HUDEP-2 (cell line): ENCODE measurements at regions not wholly inside any gene's neighbourhood (a gene's known extent, or its start where the extent isn't known, plus 50 kb on each side); places are given as distances from the start of the nearest gene placed in this dataset.
A peak's percentile ranks its signal among the peaks of the same experiment; 100 is the strongest.
"Not testable (repeated sequence)": the region's sequence is repeated elsewhere in the genome, so short reads cannot be mapped to it uniquely, and the experiment has no call there.

Source experiments
- DNase-seq, 76 experiments: peaks; one replicate each; lab custom pipeline; 2025; ENCODE audit not compliant: unreplicated experiment in 76 of 76; lab: John Stamatoyannopoulos, UW

DNA sequence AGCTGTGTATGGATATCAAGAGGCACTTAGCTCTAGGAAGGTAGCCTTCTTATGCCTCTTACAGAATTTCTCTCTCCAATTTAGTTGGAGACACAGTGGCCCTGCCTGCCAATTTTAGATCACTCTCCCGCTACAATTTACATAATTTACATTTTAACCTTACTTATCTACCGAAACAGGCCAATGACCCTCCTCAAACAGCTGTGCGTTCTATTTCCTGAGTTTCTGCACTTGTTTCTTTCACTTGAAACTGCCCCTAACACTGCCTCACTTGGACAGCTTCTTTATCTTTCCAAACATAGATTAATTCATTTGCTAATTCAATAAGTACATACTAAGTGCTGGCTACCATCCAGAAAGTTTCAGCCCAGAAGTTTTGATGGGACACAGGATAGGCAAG is 52.9 kb upstream of the HDDC2 start:
- DNase-seq, result no peak

GRCh38 chr6:125356884-125357283 is 55.1 kb upstream of the HDDC2 start:
- no peak for DNase-seq

DNA sequence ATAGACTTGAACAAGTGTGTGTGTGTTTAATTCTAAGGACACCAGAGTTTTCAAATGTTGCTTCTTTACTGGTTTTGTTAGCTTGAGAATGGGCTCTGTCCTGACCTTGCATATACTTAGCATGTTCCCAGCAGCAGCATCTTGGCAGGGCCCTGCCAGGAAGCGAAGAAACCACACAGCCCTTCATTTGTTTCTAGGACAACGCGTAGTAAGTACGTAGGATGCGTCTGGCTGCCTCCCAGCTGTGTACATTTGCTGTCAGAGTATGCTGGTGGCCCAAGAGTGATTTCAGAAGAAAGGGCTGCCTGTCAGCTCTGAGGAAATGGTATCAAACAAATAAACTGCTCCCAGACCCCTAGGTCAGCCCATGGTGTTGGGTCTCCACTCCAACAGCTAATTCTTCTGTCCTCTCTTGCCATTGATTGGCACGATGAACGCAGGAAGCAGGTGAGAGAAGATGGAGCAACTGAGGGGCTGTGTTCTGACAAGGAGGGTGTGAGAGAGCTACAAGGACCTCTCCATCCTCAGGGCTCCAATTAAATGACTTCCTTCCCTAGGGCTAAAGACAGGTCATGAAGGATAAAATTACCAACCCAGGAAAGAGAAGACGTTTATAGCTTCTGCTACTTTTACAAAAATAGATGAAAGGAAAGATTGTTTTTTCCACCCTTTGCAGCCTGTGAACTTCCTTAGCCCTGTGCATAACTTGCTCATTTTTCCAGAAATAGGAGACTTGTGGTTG is 55.9 kb upstream of the HDDC2 start:
- no peak for DNase-seq

GRCh38 chr6:125358898-125359297 is 57.1 kb upstream of the HDDC2 start:
- DNase-seq, result no peak

DNA sequence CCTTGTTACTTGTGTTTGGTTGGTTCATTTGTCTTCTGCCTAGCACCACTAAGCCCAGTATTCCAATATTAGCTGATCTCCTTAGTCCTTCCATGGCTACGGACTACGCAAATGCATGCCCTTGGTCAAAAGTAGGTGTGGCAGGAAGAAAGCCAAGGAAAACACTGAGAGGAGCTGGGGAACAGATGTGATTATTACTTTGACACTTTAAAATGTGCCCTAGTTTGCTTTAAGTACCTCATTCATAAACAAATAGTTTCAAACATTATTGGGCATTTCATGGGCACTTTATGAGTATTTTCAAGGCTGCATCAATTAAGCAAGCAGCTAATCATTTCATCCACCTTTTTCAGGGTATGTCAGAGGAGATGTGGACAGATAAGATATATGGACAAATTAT is 60.1 kb upstream of the HDDC2 start:
- no peak for DNase-seq

DNA sequence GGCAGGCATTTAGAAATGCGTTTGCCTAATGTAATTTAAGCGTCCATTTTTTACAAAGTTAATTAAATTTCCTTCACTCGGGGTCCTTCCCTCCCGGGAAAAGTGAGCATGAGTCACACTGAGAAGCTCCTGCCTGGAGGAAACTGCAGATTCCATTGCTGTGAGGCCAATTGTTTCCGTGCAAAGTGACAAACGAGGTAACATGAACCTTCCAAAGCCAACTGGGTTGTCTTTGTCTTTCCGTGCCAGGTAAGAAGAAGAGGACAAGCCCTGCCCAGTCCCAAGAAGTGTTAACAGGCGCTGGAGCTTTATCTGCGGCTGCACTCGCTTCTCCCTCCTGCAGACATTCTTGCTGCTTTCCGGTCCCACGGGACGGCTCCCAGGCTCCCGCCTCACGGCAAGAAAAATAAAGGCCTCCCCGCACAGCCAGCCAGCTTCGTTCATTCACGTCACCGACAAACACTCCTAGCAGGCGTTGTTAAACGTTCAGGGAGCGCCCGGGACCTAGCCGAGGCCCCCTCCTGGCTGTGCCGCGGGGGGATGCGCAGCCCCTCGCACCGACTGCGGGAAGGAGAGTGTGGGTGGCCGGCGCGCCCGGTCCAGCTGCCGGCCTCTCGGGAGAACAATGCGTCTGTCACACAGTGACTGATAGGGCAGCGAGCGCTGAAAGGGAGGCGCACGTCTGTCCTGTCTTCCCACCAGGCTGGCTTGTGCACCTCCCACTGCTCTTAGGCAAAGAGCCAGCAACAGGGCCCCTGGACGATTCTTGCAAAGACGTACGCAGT is 61.5 kb upstream of the HDDC2 start:
- peak in 4 of 76 experiments; percentile 3 to 31 (median 23) for DNase-seq

DNA sequence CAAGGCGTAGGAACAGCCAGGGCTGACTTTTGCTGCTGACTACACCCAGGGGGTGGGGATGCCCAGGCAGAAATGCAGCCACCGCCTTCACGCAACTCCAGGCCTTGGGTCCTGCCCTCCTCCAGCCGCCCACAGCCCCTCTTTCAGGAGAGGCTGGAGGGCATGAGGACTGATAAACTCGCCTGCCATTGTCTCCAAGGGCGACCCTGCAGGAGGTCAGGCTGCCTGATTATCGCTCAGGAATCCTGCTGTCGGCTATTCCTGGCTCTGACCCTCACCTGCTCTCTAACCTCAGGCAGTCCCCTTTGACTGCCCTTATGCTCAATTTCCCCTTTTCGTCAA is 62.0 kb upstream of the HDDC2 start:
- no peak for DNase-seq

DNA sequence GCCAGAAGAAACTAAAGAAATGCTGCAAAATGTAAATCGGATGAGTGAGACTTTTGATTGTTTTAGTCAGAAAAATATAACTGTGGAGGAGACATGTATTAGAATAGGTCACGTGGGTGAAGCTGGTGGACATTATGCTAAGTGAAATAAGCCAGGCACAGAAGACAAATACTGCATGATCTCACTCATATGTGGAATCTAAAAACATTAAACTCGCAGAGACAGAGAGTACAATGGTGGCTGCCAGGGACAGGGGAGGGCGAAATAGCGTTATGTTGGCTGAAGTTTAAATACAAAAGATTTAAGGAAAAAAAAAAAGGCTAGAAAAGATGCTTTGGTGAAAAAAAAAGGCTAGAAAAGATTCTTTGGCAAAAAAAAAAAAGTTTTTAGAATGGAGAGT is 63.5 kb upstream of the HDDC2 start:
- no peak for DNase-seq

DNA sequence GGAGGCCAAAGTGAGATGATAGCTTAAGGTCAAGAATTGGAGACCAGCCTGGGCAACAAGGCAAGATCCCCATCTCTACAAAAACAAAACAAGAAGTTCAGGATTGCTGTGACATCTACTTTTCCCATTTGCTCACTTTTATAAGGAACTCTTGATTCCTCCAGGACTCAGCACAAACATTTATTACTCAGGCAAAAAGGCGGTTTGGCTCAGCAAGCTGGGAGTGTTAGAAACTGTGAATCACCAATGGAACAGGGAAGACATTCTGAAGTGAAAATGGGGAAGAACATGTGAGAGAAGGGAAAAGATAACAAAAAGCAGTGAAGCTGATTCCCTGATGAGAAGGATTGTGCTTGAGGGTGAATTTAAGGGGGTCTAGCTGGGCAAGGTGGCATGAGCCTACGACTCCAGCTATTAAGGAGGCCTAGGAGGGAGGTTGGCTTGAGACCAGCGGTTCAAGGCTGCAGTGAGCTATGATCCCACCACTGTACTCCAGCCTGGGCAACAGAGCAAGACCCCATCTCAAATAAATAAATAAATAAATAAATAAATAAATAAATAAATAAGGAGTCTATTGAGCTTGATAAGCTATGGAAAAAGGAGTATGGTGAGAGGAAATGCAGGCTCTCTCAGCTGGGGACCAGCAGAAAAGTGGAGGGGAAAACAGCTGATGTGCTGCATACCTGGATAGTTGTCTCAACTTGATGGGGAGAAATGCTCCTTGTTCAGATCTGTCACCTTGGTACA is 65.4 kb upstream of the HDDC2 start:
- DNase-seq, result no peak

- no peak for DNase-seq
Observed at GRCh38 chr6:125370343-125370742, 68.6 kb upstream of the HDDC2 start.

- DNase-seq, result no peak
Observed at GRCh38 chr6:125375013-125375412, 73.2 kb upstream of the HDDC2 start.

GRCh38 chr6:125375821-125376220 is 74.1 kb upstream of the HDDC2 start:
- DNase-seq, result no peak

- DNase-seq, result peak in 1 of 76 experiments; percentile 1
Observed at GRCh38 chr6:125377621-125378020, 75.9 kb upstream of the HDDC2 start.

DNA sequence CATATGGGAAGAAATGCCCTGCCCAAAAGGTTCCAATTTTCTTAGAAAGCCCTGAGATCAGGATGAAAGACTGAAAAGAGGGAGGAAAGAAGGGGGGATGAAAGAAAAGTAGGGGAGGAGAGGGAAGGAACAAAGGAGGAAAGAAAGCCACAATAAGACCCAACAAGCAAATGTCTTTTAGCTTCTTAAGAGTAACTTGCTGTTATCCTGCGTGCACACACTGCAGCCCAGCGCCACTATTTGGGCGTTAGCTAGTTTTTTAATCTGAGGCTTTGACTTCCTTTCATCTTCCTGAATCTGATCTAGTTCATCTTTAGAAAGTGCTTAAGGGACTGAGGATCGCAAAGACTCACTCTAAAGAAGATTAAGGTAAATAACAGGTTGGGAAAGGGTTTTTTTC is 77.4 kb upstream of the HDDC2 start:
- no peak for DNase-seq

DNA sequence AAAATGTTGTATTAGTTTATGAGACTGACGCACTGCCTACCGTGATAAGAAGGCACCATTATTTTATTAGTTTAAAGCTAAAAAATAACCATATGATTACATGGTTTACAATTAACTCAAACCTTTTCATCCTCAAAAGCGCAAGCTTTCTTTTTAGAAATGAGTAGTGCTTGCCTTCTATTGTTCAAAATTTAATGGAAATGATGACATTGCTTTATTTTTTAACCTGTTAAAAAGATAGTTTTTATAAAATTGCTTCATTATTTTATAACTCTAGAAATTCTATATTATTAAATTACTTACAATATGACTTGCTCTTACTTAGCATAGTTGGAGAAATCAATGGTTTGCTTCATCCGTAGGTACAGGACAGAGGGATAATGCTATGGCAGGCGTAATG is 78.7 kb upstream of the HDDC2 start:
- DNase-seq, result no peak

DNA sequence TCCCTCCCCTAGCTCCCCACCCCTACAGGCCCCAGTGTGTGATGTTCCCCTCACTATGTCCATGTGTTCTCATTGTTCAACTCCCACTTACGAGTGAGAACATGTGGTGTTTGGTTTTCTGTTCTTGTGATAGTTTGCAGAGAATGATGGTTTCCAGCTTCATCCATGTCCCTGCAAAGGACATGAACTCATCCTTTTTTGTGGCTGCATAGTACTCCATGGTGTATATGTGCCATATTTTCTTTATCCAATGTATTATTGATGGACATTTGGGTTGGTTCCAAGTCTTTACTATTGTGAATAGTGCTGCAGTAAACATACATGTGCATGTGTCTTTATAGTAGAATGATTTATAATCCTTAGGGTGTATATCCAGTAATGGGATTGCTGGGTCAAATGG is 84.6 kb upstream of the HDDC2 start:
- DNase-seq, result not testable (repeated sequence)

DNA sequence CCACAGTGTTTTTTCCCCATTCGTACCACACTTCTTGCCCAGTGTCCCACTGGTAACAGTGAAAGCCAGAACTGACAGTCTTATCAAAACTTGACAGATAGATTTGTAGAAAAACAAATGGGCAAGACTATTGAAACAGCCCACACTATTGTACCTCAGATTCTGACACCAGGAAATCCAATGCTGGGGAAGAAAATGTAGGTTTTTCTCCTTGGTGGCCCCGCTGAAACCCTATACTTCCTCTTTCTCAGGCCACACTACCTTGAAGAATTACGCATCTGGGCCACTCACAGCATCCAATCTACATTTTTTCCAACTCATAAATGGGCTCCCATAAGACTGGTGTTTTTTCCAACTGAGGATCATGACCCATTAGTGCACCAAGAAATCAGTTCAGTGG is 90.9 kb upstream of the HDDC2 start:
- DNase-seq, result no peak

- no peak for DNase-seq
Observed at GRCh38 chr6:125393449-125393858, 91.7 kb upstream of the HDDC2 start.

DNA sequence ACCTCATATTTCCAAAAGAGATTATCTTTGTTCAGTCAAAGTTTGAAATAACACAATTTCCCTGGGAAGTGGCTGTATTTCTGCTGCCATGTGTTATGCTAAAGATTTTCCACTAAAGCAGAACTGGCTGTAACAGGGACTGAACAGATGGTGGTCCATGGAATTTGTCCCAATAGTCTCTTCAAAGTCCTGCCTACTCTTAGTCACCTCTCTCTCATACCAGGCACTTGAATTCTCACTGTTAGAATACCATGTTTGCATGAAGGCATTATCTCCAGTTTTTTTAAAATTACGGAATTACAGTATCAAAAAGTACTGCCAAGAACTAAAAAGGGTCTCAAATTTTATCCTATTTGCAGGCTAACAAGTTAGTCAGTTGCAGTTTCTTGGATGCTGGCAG is 105.0 kb upstream of the HDDC2 start:
- no peak for DNase-seq

DNA sequence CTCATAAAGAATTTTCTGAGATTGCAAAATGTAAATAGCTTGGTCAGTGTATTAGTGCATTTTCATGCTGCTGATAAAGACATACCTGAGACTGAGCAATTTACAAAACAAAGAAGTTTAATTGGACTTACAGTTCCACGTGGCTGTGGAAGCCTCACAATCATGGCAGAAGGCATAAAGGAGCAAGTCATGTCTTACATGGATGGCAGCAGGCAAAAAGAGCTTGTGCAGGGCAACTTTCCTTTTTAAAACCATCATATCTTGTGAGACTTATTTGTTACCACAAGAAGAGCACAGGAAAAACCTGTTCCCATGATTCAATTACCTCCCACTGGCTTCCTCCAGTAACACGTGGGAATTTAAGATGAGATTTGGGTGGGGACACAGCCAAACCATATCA is 112.7 kb upstream of the HDDC2 start:
- no peak for DNase-seq

- no peak for DNase-seq
Observed at GRCh38 chr6:125415913-125416312, 114.1 kb upstream of the HDDC2 start.

DNA sequence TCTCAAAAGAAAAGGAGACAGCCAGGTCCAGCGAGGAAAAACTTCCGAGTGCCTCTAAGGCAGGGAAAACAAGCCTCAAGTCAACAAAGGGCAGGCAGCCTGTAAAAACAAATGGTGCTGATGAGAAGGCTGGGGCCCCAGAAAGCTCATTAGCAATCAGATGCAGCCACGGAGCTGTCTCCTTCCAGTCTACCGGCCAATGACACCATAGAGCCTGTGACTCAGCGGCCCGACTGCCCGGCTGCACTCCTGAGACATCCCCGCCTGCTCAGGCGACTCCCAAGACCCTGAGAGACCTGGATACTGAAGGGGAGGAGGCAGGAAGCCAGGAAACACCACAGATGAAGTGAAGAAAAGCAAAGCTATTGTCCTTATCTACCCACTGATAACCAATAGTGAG is 120.1 kb upstream of the HDDC2 start:
- no peak for DNase-seq
